ENCODE measurements at regions not wholly inside any gene's neighbourhood (a gene's known extent, or its start where the extent isn't known, plus 50 kb on each side); places are given as distances from the start of the nearest gene placed in this dataset.
"Not testable (repeated sequence)": the region's sequence is repeated elsewhere in the genome, so short reads cannot be mapped to it uniquely, and the experiment has no call there.

GRCh38 chr2:131832209-131832780 is 304.6 kb downstream of the CCDC74A start:
- TF ChIP-seq CTCF, POLR2A, POLR2AphosphoS5 (IDR thresholded peaks at IDR 0.05): not testable (repeated sequence)
